NB4 (cell line): ENCODE measurements at regions not wholly inside any gene's neighbourhood (a gene's known extent, or its start where the extent isn't known, plus 50 kb on each side); places are given as distances from the start of the nearest gene placed in this dataset.

ENCODE experiments used
- DNase-seq: peaks from one replicate; pipeline ENCODE4 v3.0.0; 2010; ENCODE audit warnings: low read depth
- H3K4me3 ChIP-seq: one replicate; pipeline ENCODE4 v1.5.1; 2011; ENCODE audit warnings: mild to moderate bottlenecking, low read depth, low read length, moderate library complexity
- CTCF ChIP-seq: IDR thresholded peaks from one replicate; pipeline ENCODE4 v1.5.1; 2012; ENCODE audit warnings: low read depth, low read length
- MAX ChIP-seq: IDR thresholded peaks from 2 replicates; pipeline ENCODE4 v1.6.1; 2011; ENCODE audit warnings: low read depth, low read length
- MYC ChIP-seq: IDR thresholded peaks from 2 replicates; pipeline ENCODE4 v1.6.1; 2011; ENCODE audit warnings: low read depth, low read length
- POLR2A ChIP-seq: IDR thresholded peaks from 2 replicates; pipeline ENCODE4 v1.6.1; 2011; ENCODE audit warnings: mild to moderate bottlenecking; ENCODE audit not compliant: insufficient read length; ENCODE audit errors: extremely low read depth

- TF ChIP-seq CTCF (no peak), POLR2A (no peak), MAX (no peak), MYC (no peak)
- no peak for DNase-seq
- H3K4me3 ChIP-seq = no peak overlapping the region
These were observed 88.8 kb upstream of the CCDC160 start for GRCh38 chrX:134148172-134148692.

GRCh38 chrX:134158821-134159512 lies 78.0 kb upstream of the CCDC160 start:
- no peak overlapping the region for H3K4me3 ChIP-seq
- no peak for TF ChIP-seq MYC
- TF ChIP-seq POLR2A = no peak
- no peak for TF ChIP-seq MAX
- TF ChIP-seq CTCF = no peak
- no peak for DNase-seq

- TF ChIP-seq MAX (no peak), POLR2A (no peak), MYC (no peak), CTCF (no peak)
- H3K4me3 ChIP-seq = no peak overlapping the region
These were observed 75.8 kb upstream of the CCDC160 start for GRCh38 chrX:134161162-134161561.

GRCh38 chrX:134162032-134162431 lies 75.0 kb upstream of the CCDC160 start:
- TF ChIP-seq POLR2A (no peak), CTCF (no peak), MAX (no peak), MYC (no peak)
- DNase-seq = no peak
- no peak overlapping the region for H3K4me3 ChIP-seq

More at GRCh38 chrX:134161162-134161561, 75.8 kb upstream of the CCDC160 start:
- no peak for DNase-seq

- no peak for DNase-seq
- no peak overlapping the region for H3K4me3 ChIP-seq
- TF ChIP-seq CTCF (no peak), POLR2A (no peak), MAX (no peak)
These were observed 73.1 kb upstream of the CCDC160 start for GRCh38 chrX:134163836-134164235.
